Muscle of leg (tissue), 3 donors: ENCODE measurements at regions not wholly inside any gene's neighbourhood (a gene's known extent, or its start where the extent isn't known, plus 50 kb on each side); places are given as distances from the start of the nearest gene placed in this dataset.

ENCODE experiments used
- DNase-seq: peaks from one replicate; pipeline ENCODE4 v3.0.0; 2013
- H3K27ac ChIP-seq: one replicate; pipeline ENCODE4 v1.5.1; 2013; ENCODE audit warnings: mild to moderate bottlenecking, low read length, control low read depth
- H3K27me3 ChIP-seq: one replicate; pipeline ENCODE4 v1.6.1; 2013; ENCODE audit warnings: low read length; ENCODE audit not compliant: control insufficient read depth, insufficient read depth
- H3K36me3 ChIP-seq: one replicate; pipeline ENCODE4 v1.6.1; 2013; ENCODE audit warnings: low read length; ENCODE audit not compliant: control insufficient read depth, insufficient read depth
- H3K4me1 ChIP-seq: one replicate; pipeline ENCODE4 v1.6.1; 2013; ENCODE audit warnings: low read length; ENCODE audit not compliant: control insufficient read depth, insufficient read depth
- H3K4me3 ChIP-seq: one replicate; pipeline ENCODE4 v1.5.1; 2013; ENCODE audit warnings: low read length, control low read depth
- H3K9me3 ChIP-seq: replicated peaks from 2 replicates; pipeline ENCODE4 v1.6.1; 2013; ENCODE audit warnings: low read depth, low read length; ENCODE audit not compliant: control insufficient read depth
- WGBS: methylation state at CpG from one replicate; pipeline ENCODE4 v1.1.5; 2013; ENCODE audit warnings: missing lambda C conversion rate; ENCODE audit not compliant: insufficient coverage; 5-methylcytosine and 5-hydroxymethylcytosine counted together

- Histone ChIP-seq H3K27me3 (peaks cover 6% of the 10 kb centered on the region), H3K4me3 (no peak overlapping the region)
- WGBS = 89% methylated on average over 4 of the region's 6 CpGs
Measured at GRCh38 chrX:6757631-6758030, 222.7 kb upstream of the VCX3A start.

GRCh38 chrX:6748595-6748994 lies 213.7 kb upstream of the VCX3A start:
- Histone ChIP-seq H3K9me3 (no peaks in the 10 kb centered on the region), H3K4me3 (no peak overlapping the region), H3K4me1 (no peaks in the 10 kb centered on the region), H3K36me3 (no peaks in the 10 kb centered on the region), H3K27ac (no peak overlapping the region), H3K27me3 (no peaks in the 10 kb centered on the region)
- no peak for DNase-seq
- WGBS = 73% methylated on average over 2 of the region's 3 CpGs

More at GRCh38 chrX:6757631-6758030, 222.7 kb upstream of the VCX3A start:
- DNase-seq = no peak
- no peaks in the 10 kb centered on the region for H3K9me3 ChIP-seq
- H3K4me1 ChIP-seq = no peaks in the 10 kb centered on the region
- no peaks in the 10 kb centered on the region for H3K36me3 ChIP-seq
- H3K27ac ChIP-seq = no peak overlapping the region

DNA sequence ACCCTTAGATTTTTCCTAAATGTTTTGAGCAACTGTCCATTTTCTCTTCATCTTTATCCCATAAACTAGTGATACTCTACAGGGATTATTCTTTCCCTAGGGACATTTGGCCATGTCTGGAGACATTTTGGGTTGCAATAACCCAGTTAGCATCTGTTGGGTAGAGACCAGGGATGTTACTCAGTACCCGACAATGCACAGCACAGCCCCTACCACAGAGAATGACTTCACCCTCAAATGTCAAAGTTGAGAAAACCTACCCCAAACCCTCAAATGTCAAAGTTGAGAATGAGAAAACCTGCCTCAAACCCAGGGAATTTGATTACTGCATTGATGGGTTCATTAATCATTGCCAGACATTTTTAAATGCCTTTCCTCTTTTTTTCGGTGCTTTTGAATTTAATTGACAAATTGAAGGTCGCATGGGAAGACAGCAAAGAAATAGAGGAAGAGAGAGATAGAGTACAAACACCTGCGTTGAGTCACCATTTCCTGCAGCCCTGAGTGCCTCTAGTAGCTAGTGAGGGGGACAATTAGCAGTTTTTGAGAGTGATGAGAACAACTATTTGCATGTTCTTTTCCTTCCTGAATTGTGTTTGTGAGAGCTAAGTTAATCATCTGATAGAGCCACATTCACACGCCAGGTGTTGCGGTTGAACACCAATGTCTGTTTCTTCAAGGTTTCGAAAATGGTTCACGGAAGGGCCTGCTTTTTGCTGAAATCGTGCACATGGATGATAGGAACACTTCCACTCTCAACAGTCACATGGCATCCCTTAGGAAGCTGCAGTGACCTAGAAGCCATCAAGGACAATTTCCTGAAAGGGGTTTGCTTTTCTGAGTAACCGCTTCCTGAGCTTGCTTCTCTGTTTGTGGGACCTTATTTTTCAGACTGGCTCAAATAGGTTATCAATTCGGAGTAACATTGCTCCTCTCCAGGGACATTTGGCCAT lies 203.9 kb upstream of the VCX3A start:
- no peak overlapping the region for H3K27ac ChIP-seq
- whole genome bisulfite sequencing = 82% methylated on average over 10 of the region's 11 CpGs
- no peak for DNase-seq
- H3K36me3 ChIP-seq = no peaks in the 10 kb centered on the region
- H3K27me3 ChIP-seq = no peaks in the 10 kb centered on the region
- no peaks in the 10 kb centered on the region for H3K9me3 ChIP-seq
- no peak overlapping the region for H3K4me3 ChIP-seq
- H3K4me1 ChIP-seq = no peaks in the 10 kb centered on the region

DNA sequence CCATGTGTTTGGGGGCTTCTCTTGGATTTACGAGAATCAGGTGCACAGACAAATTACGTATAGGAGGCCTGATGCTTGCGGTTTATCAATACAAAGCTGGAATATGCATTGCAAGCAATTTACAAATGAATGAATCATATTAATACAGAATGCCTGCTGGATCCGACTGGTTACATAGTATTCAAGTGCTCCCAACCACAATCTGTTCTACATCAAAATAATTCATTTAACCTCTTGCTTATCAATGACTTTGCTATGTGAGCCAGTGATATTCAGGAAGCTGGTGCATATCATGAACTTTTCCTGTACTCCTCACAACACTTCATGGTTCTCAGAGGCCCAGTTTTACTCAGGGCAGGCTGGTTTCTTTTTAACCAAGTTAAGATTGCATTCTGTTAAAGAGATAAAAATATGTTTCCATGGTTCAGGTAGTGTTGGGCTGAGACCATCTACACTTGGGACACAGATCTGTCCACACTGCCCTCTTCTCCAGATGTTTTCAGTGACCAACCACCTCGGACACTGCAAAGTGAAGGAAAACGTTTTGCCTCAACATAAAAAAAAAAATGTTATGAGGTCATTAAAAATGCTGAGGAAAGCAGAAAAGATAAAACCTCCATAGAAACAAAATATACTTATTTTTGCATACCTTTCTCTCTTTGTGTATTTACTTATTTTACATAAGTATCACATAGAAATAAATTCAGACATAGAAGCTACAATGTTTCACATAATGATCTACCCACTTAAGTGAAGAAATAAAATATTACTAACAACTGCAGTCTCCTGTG lies 200.1 kb upstream of the VCX3A start:
- Histone ChIP-seq H3K4me1 (no peaks in the 10 kb centered on the region), H3K36me3 (no peaks in the 10 kb centered on the region), H3K4me3 (no peak overlapping the region), H3K9me3 (no peaks in the 10 kb centered on the region), H3K27ac (no peak overlapping the region), H3K27me3 (peaks cover 5% of the 10 kb centered on the region)
- 83% methylated on average over 1 of the region's 6 CpGs for WGBS
- no peak for DNase-seq

DNA sequence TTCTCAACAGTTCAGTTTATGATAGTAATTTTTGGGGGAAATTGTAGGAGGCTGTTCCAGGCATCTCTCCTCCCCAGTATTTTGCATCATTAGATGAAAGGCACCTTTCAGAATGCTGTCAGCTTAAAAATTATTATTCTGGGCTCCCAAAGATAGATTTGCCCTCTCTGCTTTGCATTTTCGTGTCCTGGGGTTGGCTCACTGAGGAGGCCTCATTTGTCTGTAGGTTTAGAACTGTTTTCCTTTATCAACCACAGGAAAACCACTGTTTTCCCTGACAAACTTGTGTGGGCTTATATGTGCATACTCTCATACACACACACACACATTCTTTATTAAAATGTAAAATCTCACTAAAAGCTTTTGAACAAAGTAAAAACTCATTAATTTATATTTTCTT lies 197.2 kb upstream of the VCX3A start:
- no peak for DNase-seq
- WGBS = no CpG with 5 or more reads among the region's 1 CpG
- no peaks in the 10 kb centered on the region for H3K36me3 ChIP-seq
- no peak overlapping the region for H3K27ac ChIP-seq
- no peaks in the 10 kb centered on the region for H3K9me3 ChIP-seq
- no peak overlapping the region for H3K4me3 ChIP-seq
- no peaks in the 10 kb centered on the region for H3K4me1 ChIP-seq
- peaks cover 5% of the 10 kb centered on the region for H3K27me3 ChIP-seq

GRCh38 chrX:6729626-6730025 lies 194.7 kb upstream of the VCX3A start:
- WGBS = 69% methylated on average over 9 of the region's 9 CpGs
- DNase-seq = no peak
- Histone ChIP-seq H3K4me1 (no peaks in the 10 kb centered on the region), H3K27me3 (peaks cover 5% of the 10 kb centered on the region), H3K36me3 (no peaks in the 10 kb centered on the region), H3K27ac (no peak overlapping the region), H3K9me3 (no peaks in the 10 kb centered on the region), H3K4me3 (no peak overlapping the region)

- no peak overlapping the region for H3K4me3 ChIP-seq
- no peaks in the 10 kb centered on the region for H3K36me3 ChIP-seq
- WGBS = 48% methylated on average over 5 of the region's 6 CpGs
- no peak overlapping the region for H3K27ac ChIP-seq
- peaks cover 4% of the 10 kb centered on the region for H3K27me3 ChIP-seq
- DNase-seq = no peak
- H3K9me3 ChIP-seq = no peaks in the 10 kb centered on the region
- H3K4me1 ChIP-seq = no peaks in the 10 kb centered on the region
Measured at GRCh38 chrX:6718766-6719165, 183.8 kb upstream of the VCX3A start.

- WGBS = 51% methylated on average over 3 of the region's 5 CpGs
- no peaks in the 10 kb centered on the region for H3K9me3 ChIP-seq
- DNase-seq = no peak
Measured at GRCh38 chrX:6708676-6709380, 173.9 kb upstream of the VCX3A start.

GRCh38 chrX:6708041-6708440 lies 173.1 kb upstream of the VCX3A start:
- no CpG with 5 or more reads among the region's 1 CpG for WGBS
- no peaks in the 10 kb centered on the region for H3K9me3 ChIP-seq
- H3K27ac ChIP-seq = no peak overlapping the region
- no peak overlapping the region for H3K4me3 ChIP-seq
- no peaks in the 10 kb centered on the region for H3K36me3 ChIP-seq
- no peaks in the 10 kb centered on the region for H3K4me1 ChIP-seq
- H3K27me3 ChIP-seq = peaks cover 4% of the 10 kb centered on the region
- peak; percentile 5 for DNase-seq

More at GRCh38 chrX:6708676-6709380, 173.9 kb upstream of the VCX3A start:
- Histone ChIP-seq H3K27me3 (peaks cover 4% of the 10 kb centered on the region), H3K36me3 (no peaks in the 10 kb centered on the region), H3K4me3 (no peak overlapping the region), H3K27ac (no peak overlapping the region), H3K4me1 (no peaks in the 10 kb centered on the region)

- H3K27me3 ChIP-seq = peaks cover 4% of the 10 kb centered on the region
- no peak overlapping the region for H3K27ac ChIP-seq
Measured at GRCh38 chrX:6707497-6707896, 172.6 kb upstream of the VCX3A start.

More at GRCh38 chrX:6707497-6707896, 172.6 kb upstream of the VCX3A start:
- Histone ChIP-seq H3K4me3 (no peak overlapping the region), H3K4me1 (no peaks in the 10 kb centered on the region), H3K9me3 (no peaks in the 10 kb centered on the region), H3K36me3 (no peaks in the 10 kb centered on the region)
- WGBS = 60% methylated on average over 2 of the region's 6 CpGs
- no peak for DNase-seq
